Neural cell (in vitro differentiated cells): ENCODE measurements at regions not wholly inside any gene's neighbourhood (a gene's known extent, or its start where the extent isn't known, plus 50 kb on each side); places are given as distances from the start of the nearest gene placed in this dataset.

Source experiments
- H2AFZ ChIP-seq: fragments of 200-600, 300-800 bp; sonication (generic), shearing (Covaris generic); 2 replicates; pipeline ENCODE4 v1.6.0; 2014; ENCODE audit warnings: low read depth, mild to moderate bottlenecking, antibody characterized with exemption, low read length, moderate library complexity
- H3F3A ChIP-seq: fragments of 200-600 bp; shearing (Covaris generic); 2 replicates; pipeline ENCODE4 v1.6.1; 2016; ENCODE audit warnings: mild to moderate bottlenecking, moderate library complexity, mixed read lengths, antibody characterized with exemption, low read length; ENCODE audit not compliant: insufficient read depth, poor library complexity, severe bottlenecking
- H3K27ac ChIP-seq: fragments of 200-600, 300-800 bp; sonication (generic), shearing (Covaris generic); 2 replicates; pipeline ENCODE4 v1.5.1; 2014; ENCODE audit warnings: mild to moderate bottlenecking, low read length, moderate library complexity
- H3K27me3 ChIP-seq: fragments of 300-800, 200-600 bp; sonication (generic), shearing (Covaris generic); 2 replicates; pipeline ENCODE4 v1.6.0; 2014; ENCODE audit warnings: mild to moderate bottlenecking, low read depth, low read length, moderate library complexity; ENCODE audit not compliant: insufficient read depth
- H3K36me3 ChIP-seq: fragments of 300-800, 200-600 bp; sonication (generic), shearing (Covaris generic); 2 replicates; pipeline ENCODE4 v1.5.1; 2014; ENCODE audit warnings: mild to moderate bottlenecking, antibody characterized with exemption, low read length, moderate library complexity; ENCODE audit not compliant: insufficient read depth
- H3K4me2 ChIP-seq: fragments of 300-800, 200-600 bp; sonication (generic), shearing (Covaris generic); 2 replicates; pipeline ENCODE4 v1.6.0; 2014; ENCODE audit warnings: mild to moderate bottlenecking, low read length
- H3K4me3 ChIP-seq: fragments of 300-800, 200-600 bp; sonication (generic), shearing (Covaris generic); 2 replicates; pipeline ENCODE4 v1.5.1; 2014; ENCODE audit warnings: mild to moderate bottlenecking, low read length, moderate library complexity
- H3K79me2 ChIP-seq: fragments of 200-600 bp; shearing (Covaris generic); replicated peaks from 2 replicates; pipeline ENCODE4 v1.6.0; 2014; ENCODE audit warnings: mild to moderate bottlenecking, low read length, moderate library complexity; ENCODE audit not compliant: insufficient read depth
- H3K9ac ChIP-seq: fragments of 300-800, 200-600 bp; sonication (generic), shearing (Covaris generic); 2 replicates; pipeline ENCODE4 v1.6.1; 2016; ENCODE audit warnings: mild to moderate bottlenecking, low read length, mixed read lengths
- H3K9me2 ChIP-seq: fragments of 200-600 bp; shearing (Covaris generic); 2 replicates; pipeline ENCODE4 v1.6.1; 2016; ENCODE audit warnings: mild to moderate bottlenecking, low read length, mixed read lengths; ENCODE audit not compliant: insufficient read depth
- H3K9me3 ChIP-seq: fragments of 200-600, 300-800 bp; sonication (generic), shearing (Covaris generic); 2 replicates; pipeline ENCODE4 v1.6.1; 2016; ENCODE audit warnings: mild to moderate bottlenecking, mixed run types, low read length, moderate library complexity, mixed read lengths
- H4K20me1 ChIP-seq: fragments of 200-600 bp; shearing (Covaris generic); 2 replicates; pipeline ENCODE4 v1.6.1; 2016; ENCODE audit warnings: mild to moderate bottlenecking, mixed run types; ENCODE audit not compliant: insufficient read depth
- EP300 ChIP-seq: fragments of 450-650 bp; conservative IDR thresholded peaks from 2 replicates; pipeline ENCODE4 v1.6.1; 2014; ENCODE audit warnings: antibody characterized with exemption, mild to moderate bottlenecking, moderate library complexity; ENCODE audit not compliant: poor library complexity, severe bottlenecking
- EZH2 ChIP-seq: fragments of 200-600, 300-800 bp; shearing (Covaris generic), sonication (generic); IDR thresholded peaks from 2 replicates; pipeline ENCODE4 v1.6.1; 2014; ENCODE audit warnings: antibody characterized with exemption, low read length, borderline replicate concordance, mild to moderate bottlenecking; ENCODE audit not compliant: insufficient read depth, poor library complexity, severe bottlenecking
- MXI1 ChIP-seq: fragments of 450-650 bp; conservative IDR thresholded peaks from 2 replicates; pipeline ENCODE4 v1.6.1; 2014; ENCODE audit warnings: antibody characterized with exemption, mild to moderate bottlenecking; ENCODE audit not compliant: poor library complexity, severe bottlenecking
- POLR2AphosphoS5 ChIP-seq: IDR thresholded peaks from 2 replicates; pipeline ENCODE4 v1.6.1; 2012
- RAD21 ChIP-seq: fragments of 450-650 bp; conservative IDR thresholded peaks from 2 replicates; pipeline ENCODE4 v1.6.1; 2014; ENCODE audit warnings: antibody characterized with exemption, mild to moderate bottlenecking, moderate library complexity
- SMC3 ChIP-seq: fragments of 450-650 bp; conservative IDR thresholded peaks from 2 replicates; pipeline ENCODE4 v1.6.1; 2014; ENCODE audit warnings: antibody characterized with exemption, mild to moderate bottlenecking, moderate library complexity; ENCODE audit not compliant: poor library complexity
- TAF1 ChIP-seq: IDR thresholded peaks from 2 replicates; pipeline ENCODE4 v1.6.1; 2012; ENCODE audit warnings: low read depth
- TF ChIP-seq, protein P1 (sequence below): IDR thresholded peaks from 2 replicates; pipeline ENCODE4 v1.6.1; 2012; ENCODE audit warnings: borderline replicate concordance
- TF ChIP-seq, protein P2 (sequence below): fragments of 450-650 bp; IDR thresholded peaks from 2 replicates; pipeline ENCODE4 v1.5.1; 2014; ENCODE audit warnings: antibody characterized with exemption, mild to moderate bottlenecking, moderate library complexity; ENCODE audit not compliant: poor library complexity, severe bottlenecking

DNA sequence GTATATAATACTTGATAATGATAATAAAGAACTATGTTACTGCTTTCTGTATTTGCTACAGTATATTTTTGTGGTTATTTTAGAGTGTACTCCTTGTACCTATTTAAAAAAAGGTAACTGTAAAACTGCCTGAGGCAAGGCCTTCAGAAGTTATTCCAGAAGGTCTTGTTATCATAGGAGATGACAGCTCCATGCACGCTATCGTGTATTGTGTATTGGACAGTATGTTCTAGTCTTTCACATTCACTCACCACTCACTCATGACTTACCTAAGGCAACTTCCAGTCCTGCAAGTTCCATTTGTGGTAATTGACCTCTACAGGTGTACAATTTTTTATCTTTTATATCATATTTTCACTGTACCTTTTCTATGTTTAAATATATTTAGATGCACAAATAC lies 100.7 kb downstream of the ARL4A start:
- Histone ChIP-seq H3K9me3 (no peaks in the 10 kb centered on the region), H3K4me3 (no peak overlapping the region), H3K9me2 (no peaks in the 10 kb centered on the region), H3F3A (no peaks in the 10 kb centered on the region), H3K79me2 (no peaks in the 10 kb centered on the region), H3K36me3 (no peaks in the 10 kb centered on the region), H3K27ac (no peak overlapping the region), H4K20me1 (no peaks in the 10 kb centered on the region), H3K27me3 (no peaks in the 10 kb centered on the region), H2AFZ (no peak overlapping the region), H3K4me2 (no peak overlapping the region), H3K9ac (no peak overlapping the region)
- TF ChIP-seq, protein P1, sequence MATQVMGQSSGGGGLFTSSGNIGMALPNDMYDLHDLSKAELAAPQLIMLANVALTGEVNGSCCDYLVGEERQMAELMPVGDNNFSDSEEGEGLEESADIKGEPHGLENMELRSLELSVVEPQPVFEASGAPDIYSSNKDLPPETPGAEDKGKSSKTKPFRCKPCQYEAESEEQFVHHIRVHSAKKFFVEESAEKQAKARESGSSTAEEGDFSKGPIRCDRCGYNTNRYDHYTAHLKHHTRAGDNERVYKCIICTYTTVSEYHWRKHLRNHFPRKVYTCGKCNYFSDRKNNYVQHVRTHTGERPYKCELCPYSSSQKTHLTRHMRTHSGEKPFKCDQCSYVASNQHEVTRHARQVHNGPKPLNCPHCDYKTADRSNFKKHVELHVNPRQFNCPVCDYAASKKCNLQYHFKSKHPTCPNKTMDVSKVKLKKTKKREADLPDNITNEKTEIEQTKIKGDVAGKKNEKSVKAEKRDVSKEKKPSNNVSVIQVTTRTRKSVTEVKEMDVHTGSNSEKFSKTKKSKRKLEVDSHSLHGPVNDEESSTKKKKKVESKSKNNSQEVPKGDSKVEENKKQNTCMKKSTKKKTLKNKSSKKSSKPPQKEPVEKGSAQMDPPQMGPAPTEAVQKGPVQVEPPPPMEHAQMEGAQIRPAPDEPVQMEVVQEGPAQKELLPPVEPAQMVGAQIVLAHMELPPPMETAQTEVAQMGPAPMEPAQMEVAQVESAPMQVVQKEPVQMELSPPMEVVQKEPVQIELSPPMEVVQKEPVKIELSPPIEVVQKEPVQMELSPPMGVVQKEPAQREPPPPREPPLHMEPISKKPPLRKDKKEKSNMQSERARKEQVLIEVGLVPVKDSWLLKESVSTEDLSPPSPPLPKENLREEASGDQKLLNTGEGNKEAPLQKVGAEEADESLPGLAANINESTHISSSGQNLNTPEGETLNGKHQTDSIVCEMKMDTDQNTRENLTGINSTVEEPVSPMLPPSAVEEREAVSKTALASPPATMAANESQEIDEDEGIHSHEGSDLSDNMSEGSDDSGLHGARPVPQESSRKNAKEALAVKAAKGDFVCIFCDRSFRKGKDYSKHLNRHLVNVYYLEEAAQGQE, result no peak
- TF ChIP-seq SMC3, result no peak
- no peak for TF ChIP-seq EP300
- no peak for TF ChIP-seq MXI1
- TF ChIP-seq TAF1, result no peak
- TF ChIP-seq RAD21, result no peak
- no peak for TF ChIP-seq EZH2
- TF ChIP-seq, protein P2, sequence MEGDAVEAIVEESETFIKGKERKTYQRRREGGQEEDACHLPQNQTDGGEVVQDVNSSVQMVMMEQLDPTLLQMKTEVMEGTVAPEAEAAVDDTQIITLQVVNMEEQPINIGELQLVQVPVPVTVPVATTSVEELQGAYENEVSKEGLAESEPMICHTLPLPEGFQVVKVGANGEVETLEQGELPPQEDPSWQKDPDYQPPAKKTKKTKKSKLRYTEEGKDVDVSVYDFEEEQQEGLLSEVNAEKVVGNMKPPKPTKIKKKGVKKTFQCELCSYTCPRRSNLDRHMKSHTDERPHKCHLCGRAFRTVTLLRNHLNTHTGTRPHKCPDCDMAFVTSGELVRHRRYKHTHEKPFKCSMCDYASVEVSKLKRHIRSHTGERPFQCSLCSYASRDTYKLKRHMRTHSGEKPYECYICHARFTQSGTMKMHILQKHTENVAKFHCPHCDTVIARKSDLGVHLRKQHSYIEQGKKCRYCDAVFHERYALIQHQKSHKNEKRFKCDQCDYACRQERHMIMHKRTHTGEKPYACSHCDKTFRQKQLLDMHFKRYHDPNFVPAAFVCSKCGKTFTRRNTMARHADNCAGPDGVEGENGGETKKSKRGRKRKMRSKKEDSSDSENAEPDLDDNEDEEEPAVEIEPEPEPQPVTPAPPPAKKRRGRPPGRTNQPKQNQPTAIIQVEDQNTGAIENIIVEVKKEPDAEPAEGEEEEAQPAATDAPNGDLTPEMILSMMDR, result no peak

DNA sequence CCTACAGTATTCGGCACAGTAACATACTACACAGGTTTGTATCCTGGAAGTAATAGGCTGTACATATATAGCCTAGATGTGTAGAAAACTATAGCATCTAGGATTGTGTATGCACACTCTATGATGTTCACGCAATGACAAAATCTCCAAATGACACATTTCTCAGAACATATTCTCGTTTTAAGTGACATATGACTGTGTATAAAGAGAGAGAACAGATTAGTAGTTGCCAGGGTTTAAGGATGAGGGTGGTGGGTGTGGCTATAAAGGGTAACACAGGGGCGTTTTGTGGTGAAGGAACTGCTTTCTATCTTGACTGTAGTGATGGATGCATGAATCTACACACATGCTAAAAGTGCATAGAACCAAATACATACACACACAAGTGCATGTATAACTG lies 101.2 kb downstream of the ARL4A start:
- Histone ChIP-seq H3K4me3 (no peak overlapping the region), H3K27me3 (no peaks in the 10 kb centered on the region), H3K79me2 (no peaks in the 10 kb centered on the region), H3F3A (no peaks in the 10 kb centered on the region), H2AFZ (no peak overlapping the region), H3K9me2 (no peaks in the 10 kb centered on the region), H4K20me1 (no peaks in the 10 kb centered on the region), H3K9me3 (no peaks in the 10 kb centered on the region), H3K4me2 (no peak overlapping the region), H3K36me3 (no peaks in the 10 kb centered on the region), H3K9ac (no peak overlapping the region), H3K27ac (no peak overlapping the region)
- TF ChIP-seq MXI1 (no peak), EZH2 (no peak), SMC3 (no peak), EP300 (no peak), TAF1 (no peak), POLR2AphosphoS5 (no peak), RAD21 (no peak)
- TF ChIP-seq, protein P2, result no peak
- TF ChIP-seq, protein P1, result no peak
